PC-3 (cell line): ENCODE measurements at regions not wholly inside any gene's neighbourhood (a gene's known extent, or its start where the extent isn't known, plus 50 kb on each side); places are given as distances from the start of the nearest gene placed in this dataset.
"Not testable (repeated sequence)": the region's sequence is repeated elsewhere in the genome, so short reads cannot be mapped to it uniquely, and the experiment has no call there.

Source experiments
- CTCF ChIP-seq: fragments of 300-600 bp; sonication (generic); conservative IDR thresholded peaks from 2 replicates; pipeline ENCODE4 v1.5.1; 2017; ENCODE audit warnings: antibody characterized with exemption, low read depth, mild to moderate bottlenecking, low read length
- EZH2 ChIP-seq: fragments of 300-600 bp; sonication (generic); IDR thresholded peaks from one replicate; pipeline ENCODE4 v1.6.1; 2017; ENCODE audit warnings: antibody characterized with exemption, mild to moderate bottlenecking, low read length; ENCODE audit not compliant: unreplicated experiment
- EZH2phosphoT487 ChIP-seq: fragments of 300-600 bp; sonication (generic); IDR thresholded peaks from 2 replicates; pipeline ENCODE4 v1.6.1; 2018; ENCODE audit warnings: mild to moderate bottlenecking, antibody characterized with exemption, low read length, borderline replicate concordance

GRCh38 chr7:11283584-11283983 is 309.9 kb downstream of the PHF14 start:
- not testable (repeated sequence) for TF ChIP-seq EZH2, CTCF, EZH2phosphoT487
